ENCODE measurements at regions not wholly inside any gene's neighbourhood (a gene's known extent, or its start where the extent isn't known, plus 50 kb on each side); places are given as distances from the start of the nearest gene placed in this dataset.
"Not testable (repeated sequence)": the region's sequence is repeated elsewhere in the genome, so short reads cannot be mapped to it uniquely, and the experiment has no call there.

DNA sequence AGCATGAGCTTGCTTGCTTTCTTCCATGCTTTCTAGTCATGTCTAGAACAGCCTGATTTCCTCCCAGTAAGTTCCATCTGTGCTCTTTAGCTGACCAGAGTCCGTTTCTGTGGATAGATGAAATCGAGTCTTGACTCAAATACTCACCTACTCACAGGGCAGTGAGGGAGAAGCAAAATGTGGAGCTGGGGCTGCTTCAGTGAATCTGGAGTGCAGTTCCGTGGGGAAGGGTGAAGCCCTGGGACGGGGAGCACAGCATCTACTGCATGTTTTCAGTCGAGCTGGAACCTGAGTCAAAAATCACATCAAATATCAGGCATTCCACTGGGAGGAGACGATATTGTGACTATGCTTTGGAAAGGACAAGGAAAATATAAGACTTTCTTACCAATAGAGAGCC, 70.3 kb upstream of the PRMT8 start:
- DNase-seq (ENCODE audit: low spot score), result no peak

DNA sequence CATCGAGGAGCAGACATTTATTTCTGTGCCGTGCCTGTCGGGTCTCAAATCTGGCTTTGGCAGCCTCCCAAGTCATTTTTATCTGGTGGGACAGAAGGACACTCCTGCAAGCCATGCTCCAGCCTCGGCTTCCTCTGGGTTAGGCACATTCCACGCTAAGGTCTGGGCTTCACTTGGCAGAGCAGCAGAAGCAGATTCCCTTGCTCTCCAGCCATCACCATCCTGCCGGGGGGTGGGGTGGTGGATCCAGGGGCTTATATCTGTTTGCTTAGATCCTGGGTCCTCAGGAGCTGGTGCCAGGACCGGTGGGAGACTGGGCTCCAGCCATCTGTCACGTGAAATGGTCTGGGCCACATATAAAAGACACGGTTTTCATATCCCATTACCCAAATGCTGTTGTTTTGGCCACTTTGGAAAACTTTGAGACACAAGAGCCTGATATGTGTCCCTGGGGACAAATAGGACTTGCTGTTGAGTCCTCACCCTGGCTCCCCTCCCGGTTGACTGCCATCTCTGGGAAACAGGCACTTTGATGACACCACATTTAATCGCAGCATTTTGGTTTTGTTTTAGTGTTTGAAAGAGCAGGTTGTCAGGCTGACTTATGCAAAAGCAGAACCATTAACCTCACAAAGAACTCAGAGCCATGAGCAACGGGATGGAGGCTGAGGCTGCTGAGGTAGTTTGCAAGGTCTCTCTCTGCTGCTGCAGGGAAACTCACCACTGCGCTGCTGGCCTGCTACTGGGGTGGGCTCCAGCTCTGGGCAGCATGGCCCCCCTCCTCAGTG, 69.6 kb upstream of the PRMT8 start:
- no peak for DNase-seq (ENCODE audit: low spot score)

DNA sequence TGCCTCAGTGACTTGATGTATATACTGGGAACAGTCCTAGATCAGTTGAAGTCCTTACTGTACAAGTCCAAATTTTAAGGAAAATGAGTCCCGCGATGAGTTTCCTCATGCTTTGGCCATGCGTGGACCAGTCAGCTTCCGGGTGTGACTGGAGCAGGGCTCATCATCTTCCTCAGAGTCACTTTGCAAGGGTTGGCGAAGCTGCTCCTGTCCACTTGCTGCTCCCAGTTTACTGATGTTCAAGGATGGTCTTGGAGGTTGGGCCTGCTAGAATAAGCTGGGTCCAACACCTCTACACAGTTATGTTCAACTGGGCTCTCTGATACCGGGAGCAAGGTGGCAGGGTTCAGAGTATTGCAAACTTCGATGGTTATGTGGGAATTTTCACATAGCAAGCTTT, 66.2 kb upstream of the PRMT8 start:
- not testable (repeated sequence) for DNase-seq (ENCODE audit: low spot score)

DNA sequence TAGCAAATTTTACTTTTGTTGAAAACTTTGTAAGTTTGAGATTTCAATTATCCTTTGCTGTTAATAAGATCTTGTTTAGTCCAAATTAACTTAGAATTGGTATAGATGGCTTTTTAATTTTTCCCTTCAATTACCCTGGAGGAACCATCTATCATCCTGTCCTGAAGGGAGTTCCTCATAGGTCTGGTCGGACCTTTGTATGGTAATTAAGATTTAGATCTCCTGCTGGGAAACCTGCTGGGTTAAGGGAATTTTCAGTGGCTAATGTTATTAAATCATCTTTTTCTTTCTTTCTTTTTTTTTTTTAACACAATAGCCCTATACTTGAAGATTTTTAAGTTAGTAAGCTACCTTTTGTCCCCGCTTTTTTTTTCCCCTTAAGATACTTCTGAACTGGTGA, 63.0 kb upstream of the PRMT8 start:
- no peak for DNase-seq (ENCODE audit: low spot score)

DNA sequence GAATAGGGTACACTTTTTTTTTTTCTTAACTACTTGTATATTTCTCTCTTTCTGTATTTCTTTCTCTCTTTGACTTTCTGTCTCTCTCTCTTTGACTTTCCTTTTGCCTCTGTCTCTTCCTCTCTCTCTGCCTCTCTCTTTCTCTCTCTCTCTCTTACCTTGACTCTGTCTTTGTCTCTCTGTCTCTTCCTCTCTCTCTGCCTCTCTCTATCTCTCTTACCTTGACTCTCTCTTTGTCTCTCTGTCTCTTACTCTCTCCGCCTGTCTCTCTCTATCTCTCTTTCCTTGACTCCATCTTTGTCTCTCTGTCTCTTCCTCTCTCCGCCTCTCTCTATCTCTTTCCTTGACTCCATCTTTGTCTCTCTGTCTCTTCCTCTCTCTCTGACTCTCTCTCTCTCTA, 62.4 kb upstream of the PRMT8 start:
- no peak for DNase-seq (ENCODE audit: low spot score)

DNA sequence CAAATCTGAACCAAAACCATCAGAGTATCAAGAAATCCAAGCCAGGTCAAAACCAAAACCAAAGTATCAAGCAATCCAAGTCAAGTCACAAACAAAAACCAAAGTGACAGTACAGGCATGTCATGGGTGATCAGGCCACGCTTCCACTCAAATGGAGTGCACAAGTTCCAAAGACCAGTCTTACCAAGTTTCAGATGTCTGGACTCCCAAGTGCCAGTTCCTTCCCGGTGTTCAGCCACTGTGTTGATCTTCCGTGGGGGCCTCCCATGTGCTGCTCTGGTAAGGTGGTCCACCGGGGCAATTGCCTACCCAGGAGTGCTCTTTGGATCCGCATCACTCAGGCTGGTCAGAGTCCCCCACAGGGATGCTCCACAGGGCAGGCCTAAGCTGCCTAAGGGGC, 61.5 kb upstream of the PRMT8 start:
- DNase-seq (ENCODE audit: low spot score), result not testable (repeated sequence)

DNA sequence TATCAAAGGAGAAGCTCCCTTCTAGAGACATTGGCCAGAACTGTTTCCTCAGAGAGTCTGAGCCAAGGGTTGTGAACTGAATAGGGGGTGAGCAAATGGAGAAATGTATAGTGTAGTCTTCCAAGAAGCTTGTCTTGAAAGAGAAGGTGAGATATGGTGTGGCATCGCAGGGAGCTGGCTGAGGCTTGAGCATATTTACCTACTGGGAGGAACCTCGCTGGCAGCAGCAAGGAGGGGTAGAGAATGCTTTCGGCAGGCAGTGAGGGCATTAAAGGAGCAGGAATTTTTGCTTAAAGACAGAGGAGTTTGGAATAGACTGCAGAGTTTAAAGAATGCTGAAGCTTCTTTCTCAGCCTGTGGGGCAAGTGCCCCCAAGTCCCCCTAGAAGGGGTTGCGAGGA, 59.3 kb upstream of the PRMT8 start:
- DNase-seq (ENCODE audit: low spot score), result no peak

DNA sequence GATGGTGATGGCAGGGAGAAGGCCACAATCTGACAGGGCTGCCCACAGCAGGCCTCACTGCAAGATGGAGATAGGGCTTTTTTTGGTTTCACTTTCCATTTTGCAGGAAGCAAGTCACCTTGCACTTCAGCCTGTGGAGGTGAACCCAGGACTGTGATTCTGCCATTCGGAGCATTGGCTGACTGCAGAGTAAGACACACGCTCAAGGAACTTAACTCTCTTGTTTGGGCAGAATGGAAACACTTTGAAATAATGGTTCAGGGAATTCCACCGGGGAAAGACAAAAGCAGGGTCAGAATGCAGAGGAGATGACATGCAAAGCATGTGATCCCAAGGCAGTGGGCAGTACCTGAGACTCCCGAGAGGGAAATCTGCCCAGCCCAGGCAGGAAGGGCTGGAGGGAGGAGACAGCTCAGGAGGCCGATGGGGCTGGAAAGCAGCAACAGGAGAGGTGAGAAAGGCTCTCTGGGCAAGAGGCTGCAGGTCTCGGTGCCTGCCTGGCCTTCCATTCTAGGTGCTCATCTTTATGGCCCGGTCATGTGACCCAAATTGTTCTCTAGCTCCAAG, 58.7 kb upstream of the PRMT8 start:
- no peak for DNase-seq (ENCODE audit: low spot score)

DNA sequence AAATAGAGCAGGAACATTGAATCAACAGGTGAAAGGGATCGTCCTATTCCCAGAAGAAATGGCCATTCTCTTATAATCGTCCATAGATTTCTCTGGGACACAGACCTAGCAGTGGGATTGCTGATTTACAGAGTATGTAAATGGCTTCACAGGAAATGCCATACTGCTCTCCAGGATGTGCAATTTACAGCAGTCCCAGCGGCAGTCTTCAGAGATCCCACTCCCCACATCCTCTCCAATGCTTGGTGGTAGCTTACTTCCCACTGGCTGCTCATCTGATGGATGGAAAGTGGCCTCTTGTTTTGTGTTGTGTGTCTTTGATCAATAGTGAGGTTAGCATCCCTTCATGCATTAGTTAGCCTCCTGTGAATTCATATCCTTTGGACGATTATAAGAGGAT, 58.1 kb upstream of the PRMT8 start:
- no peak for DNase-seq (ENCODE audit: low spot score)

DNA sequence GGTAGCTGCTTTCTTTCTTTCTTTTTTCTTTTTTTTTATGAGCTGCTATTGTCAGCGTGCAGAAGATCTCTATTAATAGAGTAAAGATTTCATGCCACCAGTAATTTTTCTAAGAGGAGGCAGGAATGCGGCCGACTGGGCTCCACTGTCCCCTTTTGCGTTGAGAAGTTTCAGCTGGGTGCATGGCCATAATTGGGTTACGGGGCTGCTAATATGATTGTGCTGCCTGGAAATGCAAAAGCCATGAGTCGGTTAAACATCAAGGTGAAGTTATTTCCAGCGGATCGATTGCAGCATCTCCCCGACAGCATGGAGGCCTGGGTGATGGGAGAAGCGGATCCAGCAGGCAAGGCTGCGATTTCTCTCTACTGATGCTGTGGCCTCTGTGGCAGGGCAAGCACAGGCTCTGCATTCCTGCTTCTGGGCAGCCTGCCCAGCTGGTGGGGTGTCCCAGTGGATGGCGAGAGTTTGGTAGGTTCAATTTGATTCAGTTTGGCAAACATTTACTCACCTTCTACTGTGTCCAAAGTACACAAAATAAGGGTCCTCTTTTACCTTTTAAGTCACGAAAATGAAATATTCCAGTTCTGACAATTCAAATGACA, 54.4 kb upstream of the PRMT8 start:
- no peak for DNase-seq (ENCODE audit: low spot score)

DNA sequence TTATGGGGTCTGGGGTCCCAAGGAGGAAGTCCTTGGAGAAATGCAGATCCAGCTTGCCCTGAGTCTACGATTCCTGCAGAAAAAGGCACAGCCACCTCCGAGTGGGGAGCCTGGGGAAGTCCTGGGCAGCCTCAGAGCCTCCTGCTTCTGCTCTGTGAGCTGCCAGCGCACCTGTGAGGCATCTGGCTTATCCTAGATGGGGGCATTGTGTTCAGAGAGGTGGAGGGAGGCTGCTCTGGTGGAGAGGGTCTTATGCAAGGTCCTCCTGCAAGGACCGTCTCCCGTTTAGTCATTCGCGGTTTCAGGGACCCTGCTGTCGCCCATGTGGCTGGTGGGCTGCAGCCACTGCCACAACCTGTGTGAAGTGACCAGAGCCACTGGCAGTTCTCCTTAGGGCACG, 53.0 kb upstream of the PRMT8 start:
- DNase-seq (ENCODE audit: low spot score), result no peak

DNA sequence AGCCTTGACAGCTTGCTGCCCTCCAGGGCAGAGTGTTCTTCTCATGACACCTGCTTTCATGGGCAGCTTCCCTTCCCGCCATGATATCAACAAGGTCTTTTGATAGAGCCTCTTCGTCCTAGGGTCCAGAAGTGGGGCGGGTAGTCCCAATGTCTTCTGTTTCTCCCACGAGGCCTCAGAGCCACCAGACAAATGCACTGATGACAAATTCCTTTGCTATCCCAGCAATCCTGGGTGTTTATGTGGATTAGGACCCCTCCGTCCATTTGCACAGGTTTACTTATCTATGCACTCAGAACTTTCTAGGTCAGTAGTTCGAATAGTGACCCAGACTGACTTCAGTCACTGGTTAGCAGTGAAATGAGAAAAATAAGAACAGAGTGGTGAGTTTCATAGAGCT, 52.6 kb upstream of the PRMT8 start:
- no peak for DNase-seq (ENCODE audit: low spot score)
